Kidney tubule cell (primary cell): ENCODE measurements at regions not wholly inside any gene's neighbourhood (a gene's known extent, or its start where the extent isn't known, plus 50 kb on each side); places are given as distances from the start of the nearest gene placed in this dataset.

Source experiments
- DNase-seq: peaks from one replicate; pipeline ENCODE4 v3.0.0-alpha.2; 2018; ENCODE audit warnings: low spot score

DNA sequence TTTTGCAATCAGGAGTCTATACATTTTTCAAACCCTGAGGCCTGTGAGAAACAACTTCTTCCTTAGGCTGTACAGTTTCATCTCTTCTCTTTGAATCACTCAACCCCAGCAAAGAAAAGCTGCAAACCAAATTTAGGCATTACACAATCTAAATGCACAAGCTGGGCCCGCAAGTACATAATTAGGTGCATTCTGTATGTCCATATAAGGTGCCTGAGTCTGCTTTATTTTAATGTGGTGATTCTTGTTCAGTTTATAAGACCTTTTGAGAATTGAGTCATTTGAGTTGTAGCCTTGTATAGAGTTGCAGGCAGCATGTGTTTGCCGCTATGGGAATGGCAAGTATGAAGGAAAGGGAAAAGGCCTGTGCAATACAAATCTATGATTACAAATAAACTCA lies 709.6 kb upstream of the MARCKS start:
- DNase-seq: no peak

GRCh38 chr6:113148566-113148965 lies 708.6 kb upstream of the MARCKS start:
- no peak for DNase-seq

- DNase-seq: no peak
Observed at GRCh38 chr6:113149511-113149910, 707.6 kb upstream of the MARCKS start.

- DNase-seq: no peak
Observed at GRCh38 chr6:113160306-113161017, 696.7 kb upstream of the MARCKS start.

DNA sequence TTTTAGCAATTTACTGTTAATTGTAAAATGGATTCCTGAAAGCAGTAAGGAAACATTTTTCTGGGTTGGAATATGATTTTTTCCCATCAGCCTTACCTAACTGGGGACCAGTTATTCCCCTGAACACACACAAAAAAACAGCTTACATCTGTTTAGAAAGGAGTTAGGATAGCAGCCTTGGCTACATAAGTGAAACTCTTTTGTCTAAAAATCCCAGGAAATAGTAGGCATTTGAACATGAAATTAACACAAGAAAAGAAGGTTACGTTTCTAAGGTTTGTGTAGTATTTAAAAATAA lies 696.2 kb upstream of the MARCKS start:
- no peak for DNase-seq

DNA sequence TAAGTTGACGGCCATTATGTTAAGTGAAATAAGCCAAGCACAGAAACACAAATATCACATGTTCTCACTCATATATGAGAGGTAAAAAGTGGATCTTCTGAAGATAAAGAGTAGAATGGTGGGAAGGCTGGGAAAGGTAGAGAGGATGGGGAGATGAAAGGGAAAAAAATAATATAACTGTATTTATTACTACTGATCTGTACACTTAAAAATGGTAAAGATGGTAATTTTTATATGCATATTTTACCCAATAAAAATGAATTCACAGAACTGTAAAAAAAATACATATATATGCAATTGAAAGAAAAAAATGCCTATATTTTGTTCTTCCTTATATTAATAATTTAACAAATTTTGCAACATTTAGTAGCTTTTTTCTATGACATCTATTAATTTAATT lies 694.4 kb upstream of the MARCKS start:
- no peak for DNase-seq

DNA sequence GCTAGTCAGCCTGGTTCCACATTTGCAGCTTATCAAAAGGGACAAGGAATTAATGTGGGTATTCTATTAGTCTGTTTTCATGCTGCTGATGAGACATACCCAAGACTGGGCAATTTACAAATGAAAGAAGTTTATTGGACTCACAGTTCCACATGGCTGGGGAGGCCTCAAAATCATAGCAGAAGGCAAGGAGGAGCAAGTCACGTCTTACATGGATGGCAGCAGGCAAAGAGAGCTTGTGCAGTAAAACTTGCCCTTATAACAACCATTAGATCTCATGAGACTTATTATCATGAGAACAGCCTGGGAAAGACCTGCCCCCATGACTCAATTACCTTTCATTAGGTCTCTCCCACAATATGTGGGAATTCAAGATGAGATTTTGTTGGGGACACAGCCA lies 689.1 kb upstream of the MARCKS start:
- no peak for DNase-seq

GRCh38 chr6:113169484-113169883 lies 687.7 kb upstream of the MARCKS start:
- no peak for DNase-seq

- no peak for DNase-seq
Observed at GRCh38 chr6:113170454-113170853, 686.7 kb upstream of the MARCKS start.

DNA sequence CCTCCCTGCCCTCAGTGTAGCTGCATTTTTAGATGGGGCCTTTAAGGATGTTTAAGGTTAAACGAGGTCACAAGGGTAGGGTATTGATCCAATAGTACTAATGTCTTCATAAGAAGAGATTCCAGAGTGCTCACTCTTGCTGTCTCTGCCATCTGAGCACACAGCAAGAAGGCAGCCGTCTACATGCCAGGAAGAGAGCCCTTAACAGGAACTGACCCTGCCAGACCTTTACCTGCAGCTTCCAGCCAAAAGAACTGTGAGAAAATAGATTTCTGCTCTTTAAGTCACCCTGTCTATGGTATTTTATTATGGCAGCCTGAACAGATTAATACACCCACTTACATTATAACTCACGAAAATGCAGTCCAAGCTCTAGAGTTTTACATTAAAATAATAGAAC lies 685.3 kb upstream of the MARCKS start:
- no peak for DNase-seq

DNA sequence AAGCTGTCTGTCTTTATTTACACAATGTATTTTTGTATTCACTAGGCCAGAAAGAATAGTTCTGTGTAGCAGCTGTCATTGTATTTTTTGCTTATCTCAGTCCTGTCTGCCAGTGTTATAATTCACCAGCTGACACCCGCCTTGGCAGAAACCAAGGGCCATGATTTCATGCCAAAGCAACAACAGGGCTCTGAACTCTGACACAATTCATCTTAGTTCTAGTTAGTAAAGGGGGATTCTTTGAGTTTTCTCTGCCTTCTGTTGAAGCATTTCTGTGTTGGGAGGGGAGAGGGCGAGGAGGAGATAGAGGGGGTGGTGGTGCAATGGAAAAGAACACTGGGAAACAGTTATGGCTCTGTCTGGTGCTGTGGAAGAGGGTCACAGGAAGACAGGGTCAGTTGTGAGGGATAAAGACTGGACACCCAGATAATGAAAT lies 684.6 kb upstream of the MARCKS start:
- DNase-seq: no peak

GRCh38 chr6:113178349-113178748 lies 678.8 kb upstream of the MARCKS start:
- peak; percentile 8 for DNase-seq

DNA sequence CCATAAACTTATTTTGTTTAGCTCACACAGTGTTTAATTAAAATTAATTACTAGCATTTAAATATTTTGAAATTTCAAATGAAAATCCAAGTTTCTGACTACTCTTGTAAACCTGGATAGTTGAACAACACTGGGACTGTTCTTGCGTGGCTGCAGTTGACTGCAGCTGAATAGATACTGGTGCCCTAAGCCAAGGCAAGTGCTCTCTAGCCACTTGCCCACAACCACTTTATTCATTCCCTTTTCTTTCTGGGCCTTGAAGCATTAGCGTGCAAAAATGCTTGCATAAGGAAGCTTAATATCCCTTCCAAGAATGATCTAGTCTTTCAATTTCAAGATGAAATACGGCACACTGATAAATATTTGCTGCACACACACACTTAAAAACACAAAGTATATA lies 676.0 kb upstream of the MARCKS start:
- DNase-seq: no peak

- DNase-seq: peak; percentile 66
Observed at GRCh38 chr6:113182370-113183141, 674.6 kb upstream of the MARCKS start.

GRCh38 chr6:113184291-113184690 lies 672.9 kb upstream of the MARCKS start:
- peak; percentile 73 for DNase-seq

- no peak for DNase-seq
Observed at GRCh38 chr6:113184736-113185135, 672.4 kb upstream of the MARCKS start.

DNA sequence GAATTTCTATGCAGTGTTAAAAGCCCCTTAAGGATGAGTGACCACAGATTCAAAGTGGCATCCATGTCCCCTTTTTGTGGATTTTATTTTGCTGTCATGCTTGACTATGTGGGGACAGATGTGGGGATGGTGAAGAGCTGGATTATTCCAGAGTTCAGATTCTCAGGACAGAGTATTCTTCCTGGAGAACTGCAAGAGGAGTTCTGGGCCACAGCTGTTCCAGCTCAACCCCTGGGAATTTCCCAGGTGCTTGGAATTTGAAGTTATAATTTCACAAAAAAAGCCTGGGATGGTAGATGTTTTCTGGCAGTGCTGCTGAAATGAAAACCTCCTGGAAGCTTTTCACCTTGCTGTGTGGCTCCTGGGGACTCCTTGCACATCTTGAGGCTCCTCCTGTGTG lies 671.8 kb upstream of the MARCKS start:
- DNase-seq: peak; percentile 23

- DNase-seq: no peak
Observed at GRCh38 chr6:113187661-113188060, 669.5 kb upstream of the MARCKS start.

- no peak for DNase-seq
Observed at GRCh38 chr6:113188962-113189361, 668.2 kb upstream of the MARCKS start.

DNA sequence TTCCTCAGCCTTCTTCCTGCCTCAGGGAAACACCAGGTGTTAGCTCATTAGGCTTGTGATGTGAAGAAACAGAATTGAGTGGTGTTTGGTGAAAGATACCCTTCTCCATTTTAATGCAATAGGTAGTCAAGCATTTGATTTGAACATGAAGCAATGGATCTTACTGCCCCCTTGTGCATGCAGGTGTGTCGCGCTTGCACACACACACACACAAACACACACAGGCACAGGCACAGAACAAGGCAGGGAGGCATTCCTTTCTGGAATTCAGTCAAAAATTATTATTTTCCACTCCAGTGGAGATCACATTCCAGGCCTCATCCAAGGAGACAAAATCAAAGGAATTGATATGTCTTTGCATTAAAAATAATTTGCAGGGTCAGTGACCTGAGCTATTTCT lies 667.0 kb upstream of the MARCKS start:
- peak; percentile 13 for DNase-seq

- DNase-seq: no peak
Observed at GRCh38 chr6:113194090-113194489, 663.1 kb upstream of the MARCKS start.

DNA sequence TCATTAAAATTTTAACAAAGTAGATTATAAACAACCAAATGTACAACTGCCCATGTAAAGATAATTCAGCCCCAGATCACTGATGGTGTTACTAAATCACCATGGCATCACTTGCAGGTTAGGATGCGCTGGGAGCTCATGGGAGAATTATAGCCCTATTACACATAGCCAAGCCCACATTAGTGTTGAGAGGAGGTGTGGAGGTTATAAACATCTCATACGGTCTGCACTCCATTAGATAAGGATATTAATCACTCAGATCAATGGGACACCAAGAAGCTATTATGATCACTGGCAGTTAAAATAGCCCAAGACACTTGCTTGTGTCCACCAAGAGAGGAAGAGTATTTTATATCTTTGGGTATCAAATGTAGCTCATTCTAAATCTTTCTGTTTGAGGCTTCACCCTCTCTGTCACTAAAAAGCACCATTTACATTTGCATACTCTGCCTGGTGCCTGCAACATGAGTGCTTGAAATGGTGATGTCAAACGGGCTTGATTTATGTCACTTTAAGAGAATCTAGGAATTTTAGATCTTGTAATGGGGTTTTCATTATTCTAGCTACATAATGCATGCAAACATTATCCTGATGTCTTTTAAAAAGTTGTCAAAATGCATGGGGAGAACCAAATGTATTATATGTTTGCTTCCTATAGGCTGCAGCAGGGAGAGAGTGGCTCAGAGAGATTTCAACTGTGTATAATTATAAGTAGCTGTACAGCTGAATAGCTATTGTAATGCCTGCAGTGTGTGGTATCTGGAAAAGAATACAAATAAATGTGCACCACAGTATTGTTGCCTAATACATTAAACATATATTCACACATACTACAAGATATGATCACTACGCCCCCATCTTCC lies 654.1 kb upstream of the MARCKS start:
- no peak for DNase-seq

- DNase-seq: no peak
Observed at GRCh38 chr6:113203715-113204110, 653.4 kb upstream of the MARCKS start.
